HG03571 (cell line): ENCODE measurements at regions not wholly inside any gene's neighbourhood (a gene's known extent, or its start where the extent isn't known, plus 50 kb on each side); places are given as distances from the start of the nearest gene placed in this dataset.

ENCODE experiments used
- ATAC-seq: cut with Tn5 transposase; IDR thresholded peaks from one replicate; pipeline ENCODE4 v1.9.1; 2021; ENCODE audit not compliant: unreplicated experiment

DNA sequence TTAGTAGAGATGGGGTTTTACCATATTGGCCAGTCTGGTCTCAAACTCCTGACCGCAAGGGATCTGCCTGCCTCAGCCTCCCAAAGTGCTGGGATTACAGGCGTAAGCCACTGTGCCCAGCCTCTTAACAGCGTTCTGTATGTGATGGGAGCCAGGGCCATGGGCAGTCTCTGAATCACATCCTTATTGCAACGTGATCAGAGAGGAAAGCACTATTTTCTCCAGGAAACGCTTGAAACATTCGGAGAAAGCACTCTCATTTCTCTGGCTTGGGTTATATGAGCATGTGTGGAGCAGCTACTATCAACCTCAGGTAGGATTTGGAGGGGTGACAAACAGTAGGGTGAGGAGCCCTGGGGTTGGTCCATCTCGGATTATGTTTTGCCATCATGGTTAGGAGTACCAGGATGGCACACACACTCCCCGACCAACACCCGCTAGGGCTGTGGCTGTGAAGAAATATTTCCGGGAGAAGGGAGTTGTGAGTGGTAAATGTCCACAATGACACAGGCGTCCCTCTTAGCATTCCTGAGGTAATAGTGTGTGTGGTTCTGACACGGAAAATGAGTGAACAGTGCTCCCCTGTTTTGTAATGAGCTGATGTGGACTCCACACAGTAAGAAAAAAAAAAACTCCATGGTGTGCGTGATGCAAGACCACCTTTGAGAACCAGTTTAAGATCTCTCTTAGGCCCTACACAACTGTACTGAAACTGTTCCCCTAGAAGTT lies 406.2 kb upstream of the ZNF608 start:
- ATAC-seq: no peak

DNA sequence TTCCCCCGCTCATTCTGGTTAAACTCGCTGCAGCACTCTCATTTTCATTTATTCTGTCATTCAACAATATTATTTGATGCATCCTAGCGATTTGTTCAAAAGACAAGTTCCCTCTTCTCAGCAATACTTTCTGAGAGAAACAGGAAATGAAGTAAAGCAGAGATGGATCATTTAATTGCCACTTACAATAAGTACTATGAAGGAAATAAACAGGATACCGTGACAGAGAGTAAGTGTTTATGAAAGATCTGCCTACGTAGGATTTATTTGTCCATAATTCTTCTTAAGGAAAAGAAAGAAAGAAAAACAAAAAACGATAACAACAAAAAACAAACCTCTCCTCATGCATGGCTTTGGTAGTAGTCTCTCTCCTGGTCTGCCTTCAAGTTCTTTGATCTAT lies 406.8 kb upstream of the ZNF608 start:
- no peak for ATAC-seq

DNA sequence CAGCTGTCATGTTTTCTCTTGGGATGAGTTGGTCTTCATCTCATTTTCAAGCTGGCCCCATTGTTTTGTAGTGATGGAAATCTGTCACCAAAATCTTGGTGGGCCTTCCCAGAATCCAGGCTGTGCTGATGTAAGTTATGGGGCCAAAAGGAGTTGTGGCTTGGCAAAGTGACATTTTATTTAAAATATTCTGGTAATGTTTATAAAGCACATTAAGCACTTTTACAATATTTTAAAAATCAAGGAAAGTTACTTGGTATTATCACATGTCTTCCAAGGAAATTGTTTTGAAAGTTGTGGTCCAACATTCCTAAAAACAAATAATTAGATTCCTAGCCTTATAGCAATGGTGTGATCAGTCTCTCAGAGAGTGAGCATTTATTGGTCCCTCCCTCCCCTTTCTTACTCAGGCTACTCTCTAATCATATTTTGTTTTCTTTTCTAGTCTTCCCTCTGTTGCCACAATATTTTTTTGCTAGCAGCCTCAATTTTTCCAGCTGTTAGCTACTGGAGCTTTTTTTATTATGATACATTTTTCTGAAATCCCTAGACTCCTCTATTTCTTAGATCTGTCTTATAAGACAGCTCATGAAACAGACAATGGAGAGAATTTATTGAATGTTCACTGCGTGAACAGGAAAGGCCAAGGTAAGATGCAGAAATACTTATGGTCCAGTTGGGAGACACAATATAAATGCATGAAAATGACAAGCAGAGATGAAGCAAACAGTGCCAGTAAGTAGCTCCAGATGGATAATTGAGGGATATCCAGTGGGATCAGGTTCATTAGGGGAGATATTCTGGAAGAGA lies 408.1 kb upstream of the ZNF608 start:
- no peak for ATAC-seq

DNA sequence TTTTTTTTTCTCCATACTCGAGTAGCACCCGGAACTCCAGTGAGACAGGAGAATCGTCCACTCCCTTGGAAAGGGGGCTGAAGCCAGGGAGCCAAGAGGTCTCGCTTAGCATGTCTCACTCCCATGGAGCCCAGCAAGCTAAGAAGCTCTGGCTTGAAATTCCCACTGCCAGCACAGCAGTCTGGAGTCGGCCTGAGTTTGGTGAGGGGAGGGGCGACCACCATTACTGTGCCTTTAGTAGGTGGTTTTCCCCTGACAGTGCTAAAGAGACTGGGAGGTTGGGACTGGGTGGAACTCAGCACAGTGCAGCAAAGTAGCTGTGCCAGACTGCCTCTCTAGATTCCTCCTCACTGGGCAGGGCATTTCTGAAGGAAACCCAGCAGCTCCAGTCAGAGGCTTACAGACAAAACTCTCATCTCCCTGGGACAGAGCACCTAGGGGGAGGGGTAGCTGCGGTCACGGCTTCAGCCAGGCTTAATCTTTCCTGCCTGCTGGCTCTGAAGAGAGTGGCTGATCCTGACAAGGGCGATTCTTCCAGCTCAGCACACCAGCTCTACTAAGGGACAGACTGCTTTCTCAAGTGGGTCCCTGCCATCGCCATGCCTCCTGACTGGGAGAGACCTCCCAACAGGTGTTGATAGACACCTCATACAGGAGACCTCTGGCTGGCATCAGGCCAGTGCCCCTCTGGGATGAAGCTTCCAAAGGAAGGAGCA lies 414.5 kb upstream of the ZNF608 start:
- ATAC-seq: no peak

DNA sequence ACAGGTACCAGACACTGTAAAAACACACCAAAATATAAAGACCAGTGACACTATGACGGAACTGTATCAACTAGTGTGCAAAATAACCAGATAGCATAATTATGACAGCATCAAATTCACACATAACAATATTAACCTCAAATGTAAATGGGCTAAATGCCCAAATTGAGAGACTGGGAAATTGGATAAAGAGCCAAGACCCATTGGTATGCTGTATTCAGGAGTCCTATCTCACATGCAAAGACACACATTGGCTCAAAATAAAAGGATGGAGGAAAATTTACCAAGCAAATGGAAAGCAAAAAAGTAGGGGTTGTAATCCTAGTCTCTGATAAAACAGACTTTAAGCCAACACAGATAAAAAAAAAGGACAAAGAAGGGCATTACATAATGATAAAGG lies 416.3 kb upstream of the ZNF608 start:
- ATAC-seq: no peak

DNA sequence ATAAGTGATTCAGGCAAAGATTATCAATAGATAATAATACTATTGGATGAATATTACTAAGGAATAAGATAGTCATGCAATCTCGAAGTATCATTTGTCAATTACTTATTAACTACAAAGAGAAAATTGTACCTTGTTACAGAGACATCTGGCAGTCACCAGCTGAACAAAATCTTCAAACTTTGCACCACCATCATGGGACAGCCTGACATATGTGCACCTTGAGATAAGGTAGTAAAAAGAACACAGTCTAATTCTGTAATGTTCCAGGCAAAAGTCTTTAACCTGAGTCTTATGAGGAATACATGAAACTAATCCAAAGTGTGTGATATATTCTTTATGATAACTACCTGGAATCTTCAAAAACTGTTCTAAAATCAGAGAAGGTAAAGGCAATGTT lies 423.0 kb upstream of the ZNF608 start:
- no peak for ATAC-seq

DNA sequence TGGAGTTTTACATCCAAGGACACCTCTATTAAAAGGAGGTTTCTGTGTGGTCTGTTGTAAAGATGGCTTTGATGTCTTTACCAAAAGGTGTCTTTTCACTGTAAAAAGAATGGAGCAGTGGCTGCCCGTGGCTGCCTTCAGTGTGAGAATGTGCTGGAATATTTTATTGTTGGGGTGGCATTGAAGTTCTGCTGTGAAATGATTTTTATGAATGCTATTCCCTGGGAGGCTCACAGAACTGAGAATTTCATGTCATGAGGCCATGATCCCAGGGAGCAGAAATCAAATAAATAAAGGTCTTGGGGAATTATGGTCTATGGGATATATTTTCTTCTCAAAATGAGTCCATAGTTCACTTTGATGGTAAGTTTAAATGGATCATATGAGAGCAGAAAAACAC lies 425.2 kb upstream of the ZNF608 start:
- ATAC-seq: no peak

DNA sequence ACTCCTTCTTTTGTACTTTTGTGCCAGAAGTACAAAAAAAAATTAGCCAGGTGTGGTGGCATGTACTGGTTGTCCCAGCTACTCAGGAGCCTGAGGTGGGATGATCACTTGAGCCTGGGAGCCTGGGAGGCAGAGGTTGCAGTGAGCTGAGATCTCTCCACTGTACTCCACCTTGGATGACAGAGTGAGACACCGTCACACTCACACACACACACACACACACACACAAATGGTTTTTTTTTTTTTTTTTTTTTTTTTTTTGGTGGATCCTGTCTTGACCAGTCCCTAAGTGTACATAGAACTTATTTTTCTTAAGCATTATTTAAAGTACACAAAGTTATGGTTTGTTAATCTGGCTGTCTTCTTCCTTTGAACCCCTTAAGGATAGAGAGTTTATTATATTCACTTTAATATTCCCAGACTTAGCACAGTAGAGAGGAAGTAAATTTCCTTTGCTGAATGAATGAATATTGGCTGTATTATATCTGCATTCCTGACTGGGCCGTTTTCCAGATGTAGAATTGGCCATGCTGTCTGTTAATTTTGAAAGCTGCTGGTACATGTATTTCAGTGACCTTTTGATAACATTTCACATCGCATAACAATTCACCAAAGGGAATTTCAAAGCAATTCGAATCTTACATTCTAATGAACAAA lies 429.0 kb upstream of the ZNF608 start:
- ATAC-seq: no peak

DNA sequence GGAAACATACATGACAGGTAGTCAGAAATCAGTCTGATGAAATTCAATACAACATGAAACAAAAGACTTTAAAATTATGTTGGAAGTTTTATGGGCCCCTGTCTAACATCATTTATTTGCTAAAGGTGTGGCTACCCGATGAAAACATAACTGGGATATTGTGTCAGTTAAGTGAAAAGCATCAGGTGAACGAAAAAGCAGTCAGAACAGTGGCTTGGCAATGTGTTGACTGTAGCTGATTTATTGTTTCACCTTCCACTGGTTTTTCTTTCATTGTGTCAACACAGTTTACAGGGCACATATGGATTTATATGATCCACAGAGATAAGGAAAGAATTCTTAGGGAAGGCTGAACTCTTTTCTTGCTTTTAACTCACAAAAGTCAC lies 429.6 kb upstream of the ZNF608 start:
- no peak for ATAC-seq

DNA sequence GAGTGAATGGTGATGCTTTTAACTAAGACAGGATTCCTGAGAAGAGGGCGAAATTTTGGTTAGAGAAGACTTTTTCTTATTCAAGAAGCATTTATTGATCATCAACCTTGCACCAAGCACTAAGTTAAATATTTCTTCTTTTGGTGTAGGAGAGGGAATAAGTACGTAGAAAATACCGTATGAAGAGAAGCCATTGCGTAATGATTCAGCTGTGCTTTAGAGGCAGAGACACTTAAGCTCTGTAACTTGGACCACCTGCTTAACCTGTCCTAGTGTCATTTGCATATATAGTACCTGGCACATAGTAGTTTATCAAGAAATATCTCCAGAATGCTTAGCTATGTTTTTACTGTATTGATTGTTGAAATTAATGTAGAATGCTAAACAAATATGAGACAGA lies 430.9 kb upstream of the ZNF608 start:
- no peak for ATAC-seq

DNA sequence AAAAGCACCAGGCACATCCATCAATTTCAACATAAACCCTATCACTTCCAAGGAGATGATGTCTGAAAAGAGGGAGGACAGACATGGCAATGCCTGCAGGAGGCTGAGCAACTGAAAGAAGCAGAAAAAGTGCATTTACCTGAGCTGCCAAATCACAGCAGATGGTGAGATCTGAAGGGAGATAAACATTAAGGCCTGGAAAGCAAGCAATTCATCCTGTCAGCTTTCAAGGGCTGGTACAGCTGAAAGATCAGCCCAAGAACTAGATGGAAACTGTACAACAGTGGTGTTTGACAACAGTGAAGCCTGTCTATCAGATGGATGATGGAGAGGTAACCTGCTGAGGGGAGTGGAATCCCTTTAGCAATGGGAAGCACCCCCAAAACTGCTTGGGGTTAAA lies 433.2 kb upstream of the ZNF608 start:
- ATAC-seq: no peak

DNA sequence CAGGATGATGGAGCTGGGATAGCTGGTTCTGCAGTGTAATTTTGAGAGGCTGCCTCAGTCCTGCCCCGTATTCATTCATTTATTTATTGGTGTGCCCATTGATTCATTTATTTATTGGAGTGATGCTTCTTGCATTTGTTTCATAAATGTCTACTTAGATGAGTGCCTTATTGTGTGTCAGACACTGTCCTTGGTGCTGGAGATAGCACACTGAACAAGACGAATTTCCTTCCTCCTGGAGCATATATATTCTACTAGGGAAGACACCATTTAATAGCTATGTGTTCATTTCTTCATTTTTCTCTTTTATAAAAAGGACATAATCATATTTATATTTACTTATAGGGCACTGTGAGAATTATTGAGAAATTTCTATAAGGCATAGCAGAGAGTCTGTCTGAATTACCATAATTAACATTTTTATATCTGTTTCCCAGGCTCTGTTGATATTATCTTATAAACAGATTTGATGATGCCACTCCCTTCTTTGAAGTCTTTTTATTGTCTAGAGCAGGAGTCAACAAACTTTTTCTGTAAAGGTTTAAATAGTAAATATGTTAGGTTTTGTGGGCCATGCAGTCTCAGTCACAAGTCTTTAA lies 433.9 kb upstream of the ZNF608 start:
- no peak for ATAC-seq

DNA sequence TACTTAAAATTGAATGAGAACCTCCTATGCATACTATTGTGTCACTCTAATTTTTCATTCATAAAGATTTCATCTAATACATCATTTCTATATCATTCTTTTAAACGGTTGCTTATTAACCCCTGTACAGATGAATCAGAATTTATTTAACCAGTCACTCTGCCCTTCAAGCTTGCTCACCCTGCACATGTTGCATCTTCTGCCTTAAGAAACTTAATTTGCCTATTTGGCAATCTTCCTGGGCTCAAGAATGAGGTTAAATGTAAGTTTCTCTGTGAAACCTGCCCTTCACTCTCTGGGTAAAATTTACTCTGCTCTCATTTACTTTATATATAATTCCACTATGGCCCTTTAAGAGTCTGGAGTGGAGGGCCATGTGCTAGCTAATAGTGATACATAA lies 434.7 kb upstream of the ZNF608 start:
- no peak for ATAC-seq

DNA sequence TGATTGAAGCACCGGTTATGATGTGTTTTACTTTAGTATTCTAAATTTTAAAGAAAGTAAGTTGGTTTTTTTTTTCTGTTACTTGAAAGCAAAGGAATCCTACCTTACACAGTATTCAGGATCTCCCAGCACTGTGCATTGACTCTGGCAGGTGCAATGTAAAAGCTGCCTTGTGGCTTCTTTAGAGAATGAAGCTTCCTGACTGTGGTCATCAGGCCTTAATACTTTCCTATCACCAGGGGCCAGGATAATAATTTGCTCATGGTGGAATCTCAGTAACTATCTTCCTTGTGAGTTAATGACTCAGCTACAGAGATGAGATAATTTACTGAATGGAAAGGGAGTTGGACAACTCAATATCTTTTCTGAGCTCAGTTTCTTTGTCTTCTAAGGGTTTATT lies 435.5 kb upstream of the ZNF608 start:
- no peak for ATAC-seq

DNA sequence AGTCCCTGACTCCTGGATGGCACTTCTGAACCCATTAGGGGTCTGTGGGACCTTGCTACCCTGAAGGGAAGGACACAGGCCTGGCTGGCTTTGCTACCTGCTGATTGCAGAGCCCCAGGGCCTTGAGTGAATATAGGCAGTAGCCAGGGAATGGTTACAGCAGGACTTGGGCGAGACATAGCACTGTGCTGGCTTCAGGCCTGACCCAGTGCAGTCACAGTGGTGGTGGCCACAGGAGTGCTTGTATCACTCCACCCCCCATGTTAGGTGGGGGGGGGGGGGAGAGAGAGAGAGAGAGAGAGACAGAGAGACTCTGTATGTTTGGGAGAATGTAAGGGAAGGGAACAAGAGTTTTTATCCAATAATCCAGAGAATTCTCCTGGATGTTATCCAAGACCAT lies 439.3 kb upstream of the ZNF608 start:
- no peak for ATAC-seq

DNA sequence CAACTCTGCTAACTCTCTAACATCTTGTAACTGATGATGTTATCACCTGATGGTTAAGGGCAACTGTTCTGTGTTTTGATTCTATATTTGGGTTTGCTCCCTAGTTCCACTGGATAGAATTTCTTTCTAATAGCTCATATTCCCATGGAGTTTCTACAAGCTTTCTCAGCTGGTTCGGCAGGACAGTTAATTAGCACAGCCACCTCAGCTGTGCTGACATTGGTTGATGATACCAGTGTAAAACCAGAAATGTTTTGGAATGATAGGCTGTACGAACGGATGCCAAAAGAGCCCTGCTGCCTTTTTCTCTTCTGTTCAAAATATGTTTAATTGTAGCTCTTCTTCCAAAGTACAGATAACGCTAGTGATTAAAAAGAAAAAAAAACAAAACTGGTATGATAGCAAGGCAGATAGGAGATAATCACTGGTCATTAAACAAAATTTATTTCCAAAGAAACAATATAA lies 440.5 kb upstream of the ZNF608 start:
- ATAC-seq: no peak

DNA sequence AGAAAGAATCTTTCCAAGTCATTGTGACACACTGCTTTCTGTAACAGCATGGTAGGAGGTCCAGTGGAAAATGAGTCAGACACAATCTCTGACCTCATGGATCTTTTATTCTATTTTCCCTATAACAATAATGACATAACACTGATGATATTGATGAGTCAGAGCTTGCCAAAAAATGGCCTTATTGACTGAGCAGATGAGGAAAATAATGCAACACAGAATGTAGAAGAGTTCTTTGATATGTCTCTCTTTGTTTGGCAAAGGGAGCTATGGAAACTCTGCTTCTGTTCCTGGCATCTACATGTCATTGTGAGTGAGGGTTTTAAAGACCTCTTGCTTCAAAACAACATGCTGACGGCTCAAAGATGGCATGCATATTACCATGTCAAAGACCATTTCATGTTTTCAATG lies 443.1 kb upstream of the ZNF608 start:
- no peak for ATAC-seq

DNA sequence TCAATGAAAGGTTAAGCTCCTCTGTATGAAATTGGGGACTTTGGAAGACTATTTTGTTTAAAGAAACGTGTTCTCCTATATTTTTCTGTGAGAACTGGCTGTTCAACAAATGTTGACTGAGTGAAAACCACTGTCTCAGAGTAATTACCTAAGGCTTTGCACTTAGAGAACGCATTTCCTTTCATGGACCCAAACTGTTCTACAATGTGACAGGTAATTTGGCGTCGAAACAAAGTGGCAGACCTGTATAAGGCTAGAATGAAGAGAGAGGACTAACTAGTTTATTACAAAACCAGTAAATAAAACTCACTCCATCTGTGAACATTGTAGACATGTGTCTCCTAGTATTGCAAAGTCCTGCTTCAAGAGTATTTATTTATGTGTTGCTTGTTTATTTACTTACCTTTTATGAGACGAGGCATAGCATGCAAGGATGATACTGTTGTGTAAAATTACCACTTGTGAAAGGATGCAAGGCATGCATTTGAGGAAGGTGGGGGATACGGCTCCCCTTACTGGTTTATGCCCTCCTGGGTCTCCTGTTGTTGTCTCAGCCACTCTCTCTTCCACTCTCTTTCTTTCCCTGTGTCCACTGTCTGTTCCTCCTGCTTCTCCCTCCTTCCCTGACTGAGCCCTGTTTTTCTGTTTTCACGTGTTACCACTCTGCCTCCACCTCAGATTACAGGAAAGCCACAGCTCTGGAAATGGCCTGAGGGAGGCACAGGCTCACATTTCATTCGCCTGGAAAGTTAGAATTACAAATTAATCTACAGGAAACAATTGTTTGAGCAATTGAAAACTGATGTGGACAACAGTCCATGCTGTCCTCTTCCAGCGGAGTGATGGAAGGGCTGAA lies 444.0 kb upstream of the ZNF608 start:
- no peak for ATAC-seq

DNA sequence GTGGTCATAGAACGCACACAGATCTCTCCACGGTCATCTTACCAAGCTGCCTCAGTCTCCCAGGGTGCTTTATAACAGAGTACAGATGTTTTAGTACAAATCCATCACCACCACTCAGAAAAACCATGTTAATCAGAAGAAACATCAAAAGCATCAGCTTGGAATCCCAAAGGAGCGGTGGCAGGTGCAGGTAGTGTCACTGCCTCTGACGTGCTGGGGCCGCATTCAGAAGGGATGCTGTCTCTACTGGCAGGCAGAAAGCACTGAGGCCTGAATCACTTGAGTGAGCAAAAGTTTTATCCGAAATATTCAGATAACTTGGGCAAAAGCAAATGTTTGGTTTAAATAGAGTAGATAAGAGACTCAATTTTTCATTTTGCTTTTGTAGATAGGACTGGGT lies 448.4 kb upstream of the ZNF608 start:
- no peak for ATAC-seq

DNA sequence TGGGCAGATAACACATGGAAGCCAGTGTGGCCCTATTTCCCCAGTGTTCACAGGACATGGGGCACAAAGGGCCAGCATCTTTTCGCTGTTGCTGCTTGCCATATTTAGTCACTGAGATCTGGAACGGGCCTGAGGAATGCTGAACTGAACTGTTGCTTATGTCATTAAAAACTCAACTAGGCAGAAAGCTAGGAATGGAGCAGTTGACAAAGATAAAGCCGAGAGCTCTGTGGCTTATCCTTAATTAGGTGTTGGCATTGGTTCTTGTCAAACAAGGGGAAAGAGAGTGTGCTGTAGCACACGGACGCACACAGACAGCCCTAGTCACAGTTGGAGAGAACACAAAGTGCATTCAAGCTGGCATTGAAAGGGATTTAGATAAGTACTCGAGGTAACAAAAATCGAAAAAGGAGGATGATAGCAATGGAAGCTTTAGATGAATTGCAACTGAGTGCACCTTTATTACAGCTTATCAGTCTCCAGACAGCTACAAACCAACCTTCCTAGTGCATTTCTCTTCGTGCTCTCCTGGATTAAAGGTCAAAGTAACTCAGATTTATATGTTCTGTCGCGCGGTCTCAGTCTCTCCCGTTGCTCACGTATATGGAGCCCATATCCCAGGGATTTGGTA lies 450.2 kb upstream of the ZNF608 start:
- ATAC-seq: no peak
